OCI-LY3 (cell line): ENCODE measurements at regions not wholly inside any gene's neighbourhood (a gene's known extent, or its start where the extent isn't known, plus 50 kb on each side); places are given as distances from the start of the nearest gene placed in this dataset.

Experiments
- EZH2phosphoT487 ChIP-seq: fragments of 200-600 bp; shearing (Covaris generic); IDR thresholded peaks from 2 replicates; pipeline ENCODE4 v1.6.1; 2018; ENCODE audit warnings: antibody characterized with exemption, mixed run types, low read depth
- TF ChIP-seq, protein P1 (sequence below): fragments of 200-600, 300-600 bp; sonication (generic); IDR thresholded peaks from 2 replicates; pipeline ENCODE4 v1.5.1; 2014; ENCODE audit warnings: antibody characterized with exemption, low read length, low read depth

GRCh38 chr6:114634016-114634415 lies 291.2 kb upstream of the HS3ST5 start:
- TF ChIP-seq, protein P1, sequence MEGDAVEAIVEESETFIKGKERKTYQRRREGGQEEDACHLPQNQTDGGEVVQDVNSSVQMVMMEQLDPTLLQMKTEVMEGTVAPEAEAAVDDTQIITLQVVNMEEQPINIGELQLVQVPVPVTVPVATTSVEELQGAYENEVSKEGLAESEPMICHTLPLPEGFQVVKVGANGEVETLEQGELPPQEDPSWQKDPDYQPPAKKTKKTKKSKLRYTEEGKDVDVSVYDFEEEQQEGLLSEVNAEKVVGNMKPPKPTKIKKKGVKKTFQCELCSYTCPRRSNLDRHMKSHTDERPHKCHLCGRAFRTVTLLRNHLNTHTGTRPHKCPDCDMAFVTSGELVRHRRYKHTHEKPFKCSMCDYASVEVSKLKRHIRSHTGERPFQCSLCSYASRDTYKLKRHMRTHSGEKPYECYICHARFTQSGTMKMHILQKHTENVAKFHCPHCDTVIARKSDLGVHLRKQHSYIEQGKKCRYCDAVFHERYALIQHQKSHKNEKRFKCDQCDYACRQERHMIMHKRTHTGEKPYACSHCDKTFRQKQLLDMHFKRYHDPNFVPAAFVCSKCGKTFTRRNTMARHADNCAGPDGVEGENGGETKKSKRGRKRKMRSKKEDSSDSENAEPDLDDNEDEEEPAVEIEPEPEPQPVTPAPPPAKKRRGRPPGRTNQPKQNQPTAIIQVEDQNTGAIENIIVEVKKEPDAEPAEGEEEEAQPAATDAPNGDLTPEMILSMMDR, result no peak
- TF ChIP-seq EZH2phosphoT487, result no peak
